ENCODE measurements at regions not wholly inside any gene's neighbourhood (a gene's known extent, or its start where the extent isn't known, plus 50 kb on each side); places are given as distances from the start of the nearest gene placed in this dataset.
A peak's percentile ranks its signal among the peaks of the same experiment; 100 is the strongest.

DNA sequence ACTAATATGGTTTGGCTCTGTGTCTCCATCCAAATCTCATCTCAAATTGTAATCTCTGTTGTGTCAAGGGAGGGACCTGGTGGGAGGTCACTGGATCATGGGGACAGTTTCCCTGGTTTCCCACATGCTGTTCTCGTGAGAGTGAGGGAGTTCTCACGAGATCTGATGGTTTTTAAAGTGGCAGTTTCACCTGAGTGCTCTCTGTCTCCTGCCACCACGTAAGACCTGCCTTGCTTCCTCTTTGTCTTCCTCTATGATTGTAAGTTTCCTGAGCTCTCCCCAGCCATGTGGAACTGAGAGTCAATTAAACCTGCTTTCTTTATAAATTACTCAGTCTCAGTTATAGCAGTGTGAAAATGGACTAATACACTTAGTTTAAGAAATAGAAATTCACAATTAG lies 228.9 kb downstream of the CD47 start:
- FAIRE-seq, result peak; percentile 87
- no peak for DNase-seq (ENCODE audit: extremely low spot score, insufficient read length, low read depth)

DNA sequence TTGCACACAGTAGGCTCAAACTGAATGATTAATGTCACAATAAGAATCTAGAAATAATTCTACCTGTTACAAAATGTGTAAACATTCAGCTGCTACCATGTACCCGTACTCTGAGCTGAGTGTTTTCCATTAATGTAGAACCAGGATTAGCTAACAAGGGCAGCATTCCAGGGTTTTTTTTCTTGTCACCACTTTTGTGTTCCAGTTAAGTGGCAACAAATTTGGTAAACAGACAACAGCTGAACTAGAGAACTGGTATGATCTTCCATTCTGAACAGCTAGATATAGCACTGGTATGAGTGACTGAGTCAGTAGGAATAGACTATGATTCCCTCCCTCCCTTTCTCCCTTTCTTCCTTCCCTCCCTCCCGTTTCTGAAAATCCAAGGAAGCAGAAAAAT lies 229.4 kb downstream of the CD47 start:
- no peak for DNase-seq (ENCODE audit: extremely low spot score, insufficient read length, low read depth)
- FAIRE-seq, result no peak
